NCI-H187 treated with DMSO at 0.1 percent for 48 hours (cell line): ENCODE measurements at regions not wholly inside any gene's neighbourhood (a gene's known extent, or its start where the extent isn't known, plus 50 kb on each side); places are given as distances from the start of the nearest gene placed in this dataset.
"Not testable (repeated sequence)": the region's sequence is repeated elsewhere in the genome, so short reads cannot be mapped to it uniquely, and the experiment has no call there.

Experiments used
- DNase-seq: peaks from one replicate; lab custom pipeline; 2025; lab: John Stamatoyannopoulos, UW

DNA sequence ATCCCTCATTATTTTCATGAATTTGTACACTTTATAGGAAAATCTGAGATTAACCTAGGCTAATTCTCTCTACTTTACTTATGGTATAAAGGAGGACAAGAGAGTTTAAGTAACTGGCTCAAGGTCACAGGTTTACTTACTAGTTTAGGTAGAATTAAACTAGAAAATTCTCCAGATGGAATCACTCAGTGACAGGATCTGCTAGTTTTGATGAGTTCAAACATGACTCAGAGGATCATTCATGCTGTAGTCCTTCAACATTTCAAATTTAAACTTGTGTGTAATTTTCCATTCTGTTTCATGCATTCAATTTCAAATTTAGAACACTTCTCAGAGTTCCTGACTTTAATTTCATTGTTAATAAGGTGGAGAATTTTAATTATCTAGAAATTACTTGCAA, 485.7 kb upstream of the TUSC1 start:
- no peak for DNase-seq

DNA sequence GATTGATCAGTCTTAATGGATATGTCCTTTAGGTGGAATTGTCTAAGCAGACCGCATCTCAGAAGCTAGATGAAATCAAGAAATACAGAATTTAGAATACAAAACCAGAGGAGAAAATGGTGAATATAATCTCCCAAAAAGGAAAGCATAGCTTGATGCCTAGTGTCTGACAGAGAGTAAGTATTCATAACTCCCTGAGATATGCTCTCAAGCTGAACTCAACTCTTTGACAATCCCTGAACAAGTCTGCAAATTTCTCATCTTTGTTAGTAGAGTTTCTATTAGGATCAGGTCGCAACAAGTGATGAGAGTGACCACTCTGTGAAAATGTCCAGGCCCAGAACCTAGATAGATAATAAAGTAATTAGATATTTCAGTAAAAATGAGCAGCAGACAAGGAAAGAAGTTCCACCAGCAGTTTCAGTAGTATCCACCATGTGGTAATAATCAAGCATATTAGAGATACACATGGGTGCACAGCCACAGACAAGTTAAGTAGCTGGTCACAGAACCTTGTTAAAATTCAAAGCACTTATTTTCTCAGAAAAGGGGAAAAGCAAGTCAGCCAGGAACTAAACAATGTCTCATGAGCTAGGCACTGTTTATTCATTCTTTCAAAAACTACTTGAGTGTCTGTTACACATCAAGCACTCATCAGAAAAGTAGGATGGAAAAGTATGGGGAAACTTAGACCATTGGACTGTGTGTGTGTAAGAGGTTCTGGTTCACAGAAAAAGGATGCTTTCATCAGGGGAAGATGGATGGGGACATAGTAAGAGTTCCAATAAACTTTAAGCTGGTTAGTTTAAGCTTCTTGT, 481.5 kb upstream of the TUSC1 start:
- no peak for DNase-seq

DNA sequence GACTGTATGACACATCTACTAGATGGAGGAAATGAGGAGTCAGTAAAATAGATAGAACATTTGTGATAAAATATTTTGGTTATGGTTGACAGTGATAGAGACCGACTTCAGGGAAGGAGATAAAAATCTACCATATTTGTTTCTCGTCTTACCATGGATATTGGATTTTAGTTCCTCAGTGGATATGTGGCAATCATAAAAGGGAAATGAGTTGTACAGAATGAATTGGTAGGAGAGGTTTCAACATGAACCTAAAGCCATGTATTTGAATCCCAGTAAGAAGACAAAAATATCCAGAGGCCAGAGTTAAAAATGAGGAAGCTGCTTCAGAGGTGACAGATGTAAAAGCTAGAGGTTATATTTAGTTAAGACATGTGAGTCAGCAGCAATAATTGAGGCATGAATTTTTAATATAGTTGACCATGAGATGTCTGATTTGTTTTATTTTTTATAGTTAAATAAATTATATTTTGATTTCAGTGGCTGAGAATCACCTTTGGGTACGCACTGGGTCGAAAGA, 480.4 kb upstream of the TUSC1 start:
- no peak for DNase-seq

DNA sequence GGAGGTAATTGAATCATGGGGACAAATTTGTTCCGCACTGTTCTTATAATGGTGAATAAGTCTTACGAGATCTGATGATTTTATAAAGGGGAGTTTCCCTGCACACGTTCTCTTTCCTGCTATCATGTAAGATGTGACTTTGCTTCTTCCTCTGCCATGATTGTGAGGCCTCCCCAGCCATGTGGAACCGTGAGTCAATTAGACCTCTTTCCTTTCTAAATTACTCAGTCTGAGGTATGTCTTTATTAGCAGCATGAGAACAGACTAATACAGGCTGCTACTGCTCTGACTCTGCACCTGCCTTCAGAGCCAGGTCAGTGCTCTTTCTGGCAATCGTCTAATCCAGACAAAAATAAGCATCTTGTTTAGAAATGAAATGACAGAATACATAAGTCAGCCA, 479.2 kb upstream of the TUSC1 start:
- no peak for DNase-seq

DNA sequence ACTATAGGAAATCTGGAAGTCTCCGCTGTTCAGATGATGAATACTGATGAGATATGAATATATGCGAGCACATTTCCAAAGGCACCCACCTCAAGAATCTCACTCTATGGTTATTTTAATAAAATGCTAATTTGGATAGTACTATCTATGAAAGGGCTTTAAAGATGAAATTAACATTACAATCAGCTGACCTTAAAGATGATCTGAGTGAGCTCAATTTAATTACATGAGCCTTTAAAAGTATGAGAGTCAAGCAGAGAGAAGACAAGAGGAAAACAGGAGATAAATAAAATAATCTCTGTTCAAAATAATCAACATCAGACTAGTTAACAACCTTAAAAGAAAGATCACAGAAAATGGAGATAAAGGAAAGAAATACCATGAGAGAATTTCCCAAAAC, 474.1 kb upstream of the TUSC1 start:
- no peak for DNase-seq

DNA sequence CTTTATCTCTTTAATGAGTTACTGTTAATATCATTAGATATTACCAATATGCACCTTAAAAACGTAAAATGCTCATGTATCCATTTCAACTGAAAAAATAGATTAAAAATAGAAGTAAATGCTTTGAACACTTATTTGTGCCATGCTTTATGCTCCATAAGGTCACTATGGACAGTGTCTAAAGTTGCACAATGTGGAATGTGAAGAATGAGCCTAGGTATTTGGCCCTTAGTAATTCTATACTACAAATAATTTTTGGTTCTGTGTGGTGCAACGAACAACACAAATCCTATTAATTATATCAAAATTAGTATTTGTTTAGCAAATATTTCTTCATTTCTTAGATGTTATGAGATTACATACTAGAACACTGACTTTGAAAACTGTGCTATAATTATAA, 469.9 kb upstream of the TUSC1 start:
- no peak for DNase-seq

DNA sequence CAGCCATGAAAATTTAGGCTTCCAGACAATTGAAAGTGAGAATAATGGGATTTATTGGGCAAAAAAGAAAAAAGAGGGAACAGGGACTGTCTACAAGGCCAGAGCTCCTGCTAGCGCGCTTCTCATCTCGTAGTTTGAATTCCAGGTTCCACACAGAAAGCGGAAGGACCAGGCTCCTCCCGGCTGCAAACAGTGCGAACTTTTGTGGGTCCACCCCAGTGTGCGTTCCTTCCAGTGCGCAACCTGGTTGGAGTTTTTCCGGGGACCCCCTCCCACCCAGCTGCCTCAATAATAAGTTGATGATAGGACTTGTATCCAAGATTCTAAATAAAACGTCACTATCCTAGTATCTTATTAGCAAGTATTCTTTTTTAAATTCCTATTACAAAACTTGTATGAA, 467.7 kb upstream of the TUSC1 start:
- DNase-seq: no peak

DNA sequence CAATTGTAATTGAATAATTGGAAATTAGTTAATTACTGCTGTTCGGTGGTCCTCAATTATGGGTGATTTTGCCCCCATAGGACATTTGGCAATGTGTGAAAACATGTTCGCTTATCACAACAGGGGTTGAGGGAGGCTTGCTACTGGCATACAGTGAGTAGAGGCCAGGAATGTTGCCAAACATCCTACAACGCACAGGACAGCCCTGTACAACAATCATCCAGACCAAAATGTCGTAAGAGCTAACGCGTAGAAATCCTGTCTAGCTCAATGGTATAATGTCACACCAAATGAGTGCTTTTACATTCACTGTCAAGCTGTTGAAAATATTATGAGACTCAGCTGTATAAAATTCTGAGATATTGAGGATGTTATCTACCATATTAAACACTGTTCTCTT, 464.4 kb upstream of the TUSC1 start:
- no peak for DNase-seq

DNA sequence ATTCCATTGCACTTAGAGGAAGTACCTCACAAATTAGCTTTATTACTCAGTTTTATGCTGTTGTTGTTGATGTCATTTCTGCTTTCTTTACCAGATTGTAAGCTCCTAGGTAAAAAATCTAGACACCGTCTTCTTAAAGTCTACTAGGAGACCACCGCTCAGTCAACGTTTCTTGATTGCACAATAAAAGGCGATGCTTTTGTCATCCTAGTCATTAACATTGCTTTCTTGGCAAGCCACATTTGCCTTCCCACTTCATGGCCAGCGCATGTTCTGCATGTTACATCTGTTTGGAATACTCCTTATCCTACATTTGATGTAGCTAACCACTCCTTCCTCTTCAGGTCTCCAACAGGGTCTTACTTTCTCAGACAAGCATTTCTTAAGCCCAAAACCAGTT, 464.0 kb upstream of the TUSC1 start:
- DNase-seq: no peak

DNA sequence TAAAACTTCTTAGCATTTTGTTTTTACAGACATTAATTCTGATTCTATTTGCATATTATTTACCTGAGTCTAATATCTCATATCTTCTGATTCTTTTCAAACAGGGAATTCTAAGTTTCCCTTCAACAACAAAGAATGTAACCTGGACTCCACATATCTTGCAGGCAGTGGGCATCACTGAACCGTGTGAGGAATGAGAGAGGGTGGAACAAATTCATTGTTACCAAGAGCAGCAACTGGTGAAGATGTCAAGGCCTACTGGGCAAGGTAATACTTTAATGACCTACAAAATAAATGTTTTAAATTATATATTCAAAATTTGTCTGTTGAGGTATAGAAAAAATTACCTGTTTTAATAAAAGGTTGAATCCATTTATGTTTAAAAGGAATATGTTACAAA, 455.3 kb upstream of the TUSC1 start:
- no peak for DNase-seq

DNA sequence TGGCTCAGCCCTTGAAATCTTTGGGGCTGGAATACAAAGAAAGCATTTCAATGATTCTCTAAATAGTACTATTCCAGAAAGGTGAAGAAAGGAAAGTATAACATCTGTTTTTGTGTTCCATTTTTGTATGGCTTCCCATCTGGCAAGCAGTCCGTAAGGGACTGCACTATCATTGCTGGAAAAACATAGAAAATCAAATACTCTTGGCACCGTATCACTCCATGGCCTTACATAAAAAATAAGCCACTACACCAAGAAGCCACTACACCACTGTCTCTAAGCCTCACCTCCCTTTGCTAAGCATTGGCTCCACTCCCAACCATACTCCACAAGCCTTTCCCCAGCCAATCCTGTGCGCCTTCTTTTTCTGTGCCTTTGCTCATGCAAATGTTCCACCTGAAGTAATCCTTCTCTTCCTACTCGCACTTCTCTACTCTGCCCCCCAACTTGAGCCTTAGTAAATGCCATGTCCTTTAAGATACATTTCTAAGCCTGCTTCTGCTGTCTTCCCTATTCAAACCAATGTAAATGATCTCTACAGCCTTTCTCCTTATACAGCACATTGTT, 454.6 kb upstream of the TUSC1 start:
- no peak for DNase-seq

DNA sequence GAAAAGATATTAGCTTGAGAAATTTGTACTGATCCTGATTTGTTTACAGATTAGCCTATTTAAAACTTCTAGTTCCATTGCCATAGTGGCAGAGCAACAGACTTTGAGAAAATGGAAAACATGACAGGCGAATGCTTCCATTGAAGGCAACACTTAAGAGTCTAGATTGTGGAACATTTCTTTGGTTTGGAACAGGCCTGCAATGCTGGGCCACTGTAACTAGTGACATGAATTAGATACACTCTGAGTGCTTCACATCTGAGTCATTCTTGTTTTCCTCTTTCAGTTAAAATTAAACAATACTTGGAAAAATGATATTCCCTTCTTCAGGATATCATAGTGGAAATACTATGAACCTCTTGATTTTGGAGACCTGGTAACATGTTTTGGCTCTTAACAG, 453.6 kb upstream of the TUSC1 start:
- no peak for DNase-seq

DNA sequence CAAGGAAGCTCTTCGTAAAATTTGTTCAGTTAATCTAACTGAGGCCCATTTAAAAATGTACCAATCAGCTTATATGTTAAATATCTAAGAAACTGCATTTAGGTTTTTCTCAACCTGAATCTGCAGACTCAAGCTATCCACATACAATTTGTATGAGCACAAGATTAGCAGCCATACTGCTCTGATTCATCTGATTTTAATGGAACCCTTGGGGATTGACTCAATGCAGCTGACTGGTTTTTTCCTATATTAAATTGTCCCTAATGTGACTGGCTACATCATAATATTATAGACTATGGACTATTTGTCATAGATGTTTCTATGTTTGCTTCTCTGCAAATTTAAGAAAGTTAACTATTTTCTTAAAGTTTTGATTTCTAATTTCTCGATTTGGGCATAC, 451.0 kb upstream of the TUSC1 start:
- DNase-seq: no peak

DNA sequence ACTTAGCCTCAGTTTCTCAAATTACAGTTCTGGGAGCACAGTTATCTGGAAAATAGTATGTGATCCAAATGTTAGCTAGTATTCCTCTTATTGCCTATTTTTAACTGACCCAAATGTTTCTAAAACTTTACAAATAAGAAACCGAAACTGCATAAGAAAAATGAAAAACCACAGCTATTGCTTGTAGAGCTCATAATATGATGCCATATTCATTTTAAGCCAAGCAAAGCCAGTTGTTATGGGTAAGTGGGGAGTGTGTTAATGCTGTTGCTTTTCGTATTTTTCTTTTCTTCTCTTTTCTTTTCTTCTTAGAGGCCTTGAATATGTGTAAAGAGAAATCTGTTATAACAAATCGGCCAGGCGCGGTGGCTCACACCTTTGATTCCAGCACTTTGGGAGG, 447.4 kb upstream of the TUSC1 start:
- no peak for DNase-seq

DNA sequence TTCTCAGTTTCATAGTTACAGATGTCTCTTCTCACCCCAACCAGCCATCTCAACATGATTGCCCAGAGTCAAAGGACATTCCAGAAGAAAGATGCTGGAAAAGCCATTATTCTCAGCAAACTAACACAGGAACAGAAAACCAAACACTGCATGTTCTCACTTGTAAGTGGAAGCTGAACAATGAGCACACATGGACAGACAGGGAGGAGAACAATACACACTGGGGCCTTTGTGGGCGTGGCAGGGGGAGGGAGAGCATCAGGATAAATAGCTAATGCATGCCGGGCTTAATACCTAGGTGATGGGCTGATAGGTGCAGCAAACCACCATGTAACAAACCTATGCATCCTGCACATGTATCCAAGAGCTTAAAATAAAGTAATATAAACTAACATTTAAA, 437.8 kb upstream of the TUSC1 start:
- DNase-seq: not testable (repeated sequence)

DNA sequence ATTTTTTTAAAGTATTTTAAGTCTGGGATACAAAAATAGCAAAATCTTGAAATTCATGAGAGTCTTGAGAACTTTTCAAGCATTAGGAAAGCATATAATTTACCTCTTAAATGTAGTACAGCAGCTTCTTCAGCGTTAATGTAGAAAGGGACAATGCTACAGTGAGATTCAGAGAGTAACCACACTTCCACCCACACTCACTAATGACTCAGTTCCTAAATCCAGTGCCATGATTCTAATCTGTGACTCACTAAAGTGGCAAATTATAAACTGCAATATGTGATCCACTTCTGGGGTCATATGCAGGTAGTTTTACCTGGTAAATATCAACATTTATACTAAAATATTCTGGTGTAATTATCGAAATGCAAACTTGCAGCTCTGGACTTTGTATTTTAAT, 434.5 kb upstream of the TUSC1 start:
- DNase-seq: no peak

DNA sequence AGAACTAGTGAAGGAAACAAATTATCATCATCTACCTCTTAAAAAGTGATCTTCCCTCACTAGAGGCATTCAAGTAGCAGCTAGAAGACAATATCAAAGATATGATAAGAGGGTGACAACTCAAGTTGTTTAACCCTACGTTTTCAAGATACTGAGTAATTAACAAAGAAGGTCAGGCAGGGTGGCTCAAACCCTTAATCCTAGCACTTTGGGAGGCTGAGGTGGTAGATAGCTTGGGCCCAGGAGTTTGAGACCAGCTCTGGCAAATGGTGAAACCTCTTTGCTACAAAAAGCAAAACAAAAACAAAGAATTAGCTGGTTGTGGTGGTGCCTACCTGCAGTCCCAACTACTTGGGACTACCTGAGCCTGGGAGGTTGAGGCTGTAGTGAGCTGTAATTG, 408.2 kb upstream of the TUSC1 start:
- DNase-seq: no peak

DNA sequence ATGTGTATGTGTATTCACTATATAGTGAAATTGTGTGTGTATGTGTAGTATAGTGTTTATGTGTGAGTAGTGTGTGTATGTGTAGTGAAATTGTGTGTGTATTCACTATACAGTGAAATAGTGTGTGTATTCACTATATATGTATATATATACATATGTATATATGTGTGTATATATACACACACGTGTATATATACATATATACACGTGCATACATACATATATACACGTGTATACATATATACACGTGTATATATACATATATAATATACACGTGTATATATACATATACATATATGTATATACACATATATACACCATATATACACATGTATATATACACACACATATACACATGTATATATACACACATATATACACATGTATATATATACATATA, 403.6 kb upstream of the TUSC1 start:
- no peak for DNase-seq

DNA sequence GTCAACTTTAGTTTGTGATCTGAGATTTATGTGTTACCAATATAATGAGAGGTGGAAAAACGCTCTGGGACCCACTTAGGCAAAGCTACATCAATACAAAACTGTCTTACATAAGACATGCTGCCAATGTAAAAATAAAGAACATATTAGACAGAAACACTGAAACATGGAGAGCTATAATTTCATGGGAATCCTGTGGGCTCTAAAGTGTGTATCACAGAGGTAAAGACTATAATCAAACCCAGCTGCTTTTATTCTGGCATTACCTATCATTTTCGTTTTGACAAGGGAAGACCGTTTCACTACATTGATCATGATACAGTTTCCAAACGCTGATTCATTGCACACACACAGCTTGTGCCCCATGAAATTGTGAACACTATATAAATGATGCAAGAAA, 400.5 kb upstream of the TUSC1 start:
- no peak for DNase-seq

DNA sequence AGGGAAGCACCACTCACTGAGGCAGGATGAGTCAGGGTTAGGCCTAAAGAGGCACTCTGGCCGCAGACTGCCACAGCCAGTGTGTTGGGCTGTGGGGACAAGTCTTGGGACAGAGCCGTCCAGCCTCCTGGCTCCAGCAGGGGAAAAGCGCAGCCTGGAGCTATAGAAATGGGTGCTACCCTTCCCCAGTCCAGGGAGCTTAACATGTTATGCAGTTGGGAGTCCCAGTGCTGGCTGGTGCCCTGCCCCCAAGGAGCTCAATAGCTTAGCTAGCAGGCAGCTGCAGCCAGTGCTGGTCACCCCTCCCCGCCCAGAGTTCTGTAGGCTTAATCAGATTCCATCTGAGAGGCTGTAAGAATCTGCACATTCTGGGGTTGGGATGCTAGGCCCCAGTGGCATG, 399.6 kb upstream of the TUSC1 start:
- DNase-seq: no peak

DNA sequence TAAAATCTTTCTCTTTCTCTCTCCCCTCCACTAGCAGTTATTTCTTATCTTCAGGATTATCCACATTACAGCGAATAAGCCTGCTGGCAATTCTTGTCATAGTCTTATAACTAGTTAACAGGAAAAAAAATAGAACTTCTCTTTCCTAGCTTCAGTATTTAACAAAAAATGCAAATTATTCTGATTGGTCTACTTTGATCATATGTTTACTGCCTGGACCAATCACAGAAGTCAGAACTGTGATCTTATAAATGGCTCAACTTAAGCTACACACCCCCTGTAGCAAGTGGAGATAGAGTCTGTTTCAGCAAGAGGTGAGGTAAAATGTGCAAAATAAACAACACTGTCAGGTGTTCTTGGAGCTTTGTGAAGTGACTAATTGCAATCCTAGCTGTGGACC, 389.4 kb upstream of the TUSC1 start:
- no peak for DNase-seq

DNA sequence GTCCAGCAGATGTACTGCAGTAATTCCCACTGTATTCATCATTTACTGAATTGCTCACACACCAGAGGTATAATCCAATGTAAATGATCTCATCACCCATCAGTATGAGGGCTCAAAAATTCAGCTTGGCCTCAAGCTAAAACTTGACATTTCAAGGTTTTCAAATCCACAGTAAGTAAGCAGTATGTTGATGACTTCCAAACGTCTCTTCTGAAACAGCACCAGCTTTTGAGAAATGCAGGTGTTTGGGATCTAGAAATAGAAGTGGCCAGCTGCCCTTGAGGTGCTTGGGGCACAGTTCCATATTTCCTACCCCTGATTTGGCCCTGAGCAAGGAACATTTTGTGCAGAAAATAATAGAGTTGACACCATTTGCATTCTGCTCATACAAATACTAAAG, 388.0 kb upstream of the TUSC1 start:
- no peak for DNase-seq

DNA sequence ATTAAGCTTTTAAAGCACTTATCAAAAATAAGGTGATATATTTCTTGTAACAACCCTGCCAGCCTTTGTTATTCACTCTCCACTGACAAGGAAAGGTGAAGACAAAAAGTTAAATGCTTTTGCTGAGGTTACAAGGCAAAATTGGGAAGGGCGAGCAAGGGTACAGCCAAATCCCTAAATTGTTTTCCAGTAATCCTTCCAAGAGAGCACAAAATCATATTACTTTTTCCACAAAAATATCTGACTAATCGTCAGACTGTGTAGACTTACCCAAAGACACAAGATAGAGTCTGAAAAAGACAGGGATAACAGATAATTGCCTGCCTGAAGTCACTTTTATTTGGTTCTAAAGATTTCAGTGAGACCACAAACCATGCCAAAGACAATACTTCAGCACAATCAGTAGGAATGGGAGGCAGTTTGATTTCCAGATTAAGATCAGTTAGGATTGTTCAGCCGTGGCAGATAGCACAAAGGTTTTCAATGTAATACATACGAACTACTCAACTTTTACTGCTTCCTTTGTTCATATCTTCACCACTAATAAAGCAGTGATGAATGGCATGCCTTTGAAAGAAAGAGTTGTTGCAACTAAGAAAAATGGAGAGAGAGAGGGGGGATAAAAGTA, 383.8 kb upstream of the TUSC1 start:
- DNase-seq: no peak
